ENCODE measurements at regions not wholly inside any gene's neighbourhood (a gene's known extent, or its start where the extent isn't known, plus 50 kb on each side); places are given as distances from the start of the nearest gene placed in this dataset.

- no peak for TF ChIP-seq SIN3A (IDR thresholded peaks at IDR 0.05; ENCODE audit: borderline replicate concordance, insufficient read depth, low read length)
- no peak for TF ChIP-seq POLR2AphosphoS5 (IDR thresholded peaks at IDR 0.05; ENCODE audit: low read depth, low read length)
- TF ChIP-seq REST (IDR thresholded peaks at IDR 0.05; ENCODE audit: insufficient read depth in 1 of 2, low read depth in 2 of 2, low read length in 2 of 2) = no peak
Measured at GRCh38 chr2:21424375-21424774, 300.6 kb downstream of the TDRD15 start.

- TF ChIP-seq SIN3A (IDR thresholded peaks at IDR 0.05; ENCODE audit: borderline replicate concordance, insufficient read depth, low read length) (no peak), FOXP2 (optimal IDR thresholded peaks at IDR 0.05; ENCODE audit: borderline replicate concordance, extremely low read depth, extremely low read length, insufficient read depth) (no peak), TAF1 (IDR thresholded peaks at IDR 0.05; ENCODE audit: borderline replicate concordance, insufficient read depth, low read length) (no peak), POLR2AphosphoS5 (IDR thresholded peaks at IDR 0.05; ENCODE audit: low read depth, low read length) (no peak), REST (IDR thresholded peaks at IDR 0.05; ENCODE audit: insufficient read depth in 1 of 2, low read depth in 2 of 2, low read length in 2 of 2) (no peak)
Measured at GRCh38 chr2:21427606-21428005, 303.8 kb downstream of the TDRD15 start.

- TF ChIP-seq REST (IDR thresholded peaks at IDR 0.05; ENCODE audit: insufficient read depth in 1 of 2, low read depth in 2 of 2, low read length in 2 of 2) (no peak), POLR2AphosphoS5 (IDR thresholded peaks at IDR 0.05; ENCODE audit: low read depth, low read length) (no peak), SIN3A (IDR thresholded peaks at IDR 0.05; ENCODE audit: borderline replicate concordance, insufficient read depth, low read length) (no peak), TAF1 (IDR thresholded peaks at IDR 0.05; ENCODE audit: borderline replicate concordance, insufficient read depth, low read length) (no peak), FOXP2 (optimal IDR thresholded peaks at IDR 0.05; ENCODE audit: borderline replicate concordance, extremely low read depth, extremely low read length, insufficient read depth) (no peak)
Measured at GRCh38 chr2:21428754-21429153, 305.0 kb downstream of the TDRD15 start.

- TF ChIP-seq REST (IDR thresholded peaks at IDR 0.05; ENCODE audit: insufficient read depth in 1 of 2, low read depth in 2 of 2, low read length in 2 of 2) (no peak), POLR2AphosphoS5 (IDR thresholded peaks at IDR 0.05; ENCODE audit: low read depth, low read length) (no peak), SIN3A (IDR thresholded peaks at IDR 0.05; ENCODE audit: borderline replicate concordance, insufficient read depth, low read length) (no peak), FOXP2 (optimal IDR thresholded peaks at IDR 0.05; ENCODE audit: borderline replicate concordance, extremely low read depth, extremely low read length, insufficient read depth) (no peak), TAF1 (IDR thresholded peaks at IDR 0.05; ENCODE audit: borderline replicate concordance, insufficient read depth, low read length) (no peak)
Measured at GRCh38 chr2:21429747-21430146, 306.0 kb downstream of the TDRD15 start.

GRCh38 chr2:21431078-21431477, 307.3 kb downstream of the TDRD15 start:
- TF ChIP-seq POLR2AphosphoS5 (IDR thresholded peaks at IDR 0.05; ENCODE audit: low read depth, low read length) (no peak), SIN3A (IDR thresholded peaks at IDR 0.05; ENCODE audit: borderline replicate concordance, insufficient read depth, low read length) (no peak)

Data from PFSK-1 (cell line).